CD4-positive, CD25-positive, alpha-beta regulatory T cell (primary cell): ENCODE measurements at regions not wholly inside any gene's neighbourhood (a gene's known extent, or its start where the extent isn't known, plus 50 kb on each side); places are given as distances from the start of the nearest gene placed in this dataset.

ENCODE experiments used
- ATAC-seq, 2 donors: fragments of 150-1000 bp; cut with Tn5 transposase; one replicate each; pipeline ENCODE4 v1.10.0; 2021; ENCODE audit warnings: low read depth in 2 of 2, moderate number of reproducible peaks in 2 of 2, moderate library complexity in 1 of 2
- DNase-seq, 3 donors: peaks; one replicate each; pipeline versions ENCODE4 v3.0.0 to v3.0.0-alpha.2; 2012 to 2022; ENCODE audit warnings: mixed read lengths in 1 of 3
- H3K27ac ChIP-seq: one replicate; pipeline ENCODE4 v1.7.0; 2013; ENCODE audit warnings: mild to moderate bottlenecking, low read length; ENCODE audit not compliant: insufficient read depth, poor library complexity, severe bottlenecking
- H3K27me3 ChIP-seq: one replicate; pipeline ENCODE4 v1.7.0; 2013; ENCODE audit warnings: low read length; ENCODE audit not compliant: control insufficient read depth, insufficient read depth
- H3K36me3 ChIP-seq: one replicate; pipeline ENCODE4 v1.7.0; 2013; ENCODE audit warnings: mild to moderate bottlenecking, low read length, moderate library complexity; ENCODE audit not compliant: control insufficient read depth, insufficient read depth
- H3K4me1 ChIP-seq: 2 replicates; pipeline ENCODE4 v1.7.0; 2013; ENCODE audit warnings: mild to moderate bottlenecking, low read length; ENCODE audit not compliant: insufficient read depth, control insufficient read depth, poor library complexity, severe bottlenecking
- H3K4me3 ChIP-seq: one replicate; pipeline ENCODE4 v1.7.0; 2013; ENCODE audit warnings: low read depth, mild to moderate bottlenecking, low read length, moderate library complexity
- H3K9me3 ChIP-seq, 2 experiments: 1 replicate in 1 of 2; 2 replicates in 1 of 2; pipeline ENCODE4 v1.7.0; 2013; ENCODE audit warnings: low read length in 2 of 2, mild to moderate bottlenecking in 1 of 2, moderate library complexity in 1 of 2; ENCODE audit not compliant: control insufficient read depth in 2 of 2
- H3K27ac Mint-ChIP-seq, 3 donors: one replicate each; pipeline ENCODE4 v1.8.0; 2020 to 2022; ENCODE audit warnings: mild to moderate bottlenecking in 3 of 3, mixed read lengths in 3 of 3, moderate library complexity in 2 of 3
- H3K27me3 Mint-ChIP-seq: one replicate; pipeline ENCODE4 v1.8.0; 2022; ENCODE audit warnings: mild to moderate bottlenecking, mixed read lengths
- H3K36me3 Mint-ChIP-seq: one replicate; pipeline ENCODE4 v1.8.0; 2020; ENCODE audit warnings: mixed read lengths
- H3K4me1 Mint-ChIP-seq, 4 donors: one replicate each; pipeline ENCODE4 v1.8.0; 2020 to 2022; ENCODE audit warnings: mixed read lengths in 4 of 4, mild to moderate bottlenecking in 1 of 4
- H3K4me3 Mint-ChIP-seq, 4 donors: one replicate each; pipeline ENCODE4 v1.8.0; 2020 to 2022; ENCODE audit warnings: mild to moderate bottlenecking in 4 of 4, mixed read lengths in 4 of 4, moderate library complexity in 3 of 4
- H3K9me3 Mint-ChIP-seq, 7 donors: one replicate each; pipeline ENCODE4 v1.8.0; 2020 to 2022; ENCODE audit warnings: mixed read lengths in 7 of 7, mild to moderate bottlenecking in 3 of 7, moderate library complexity in 2 of 7

- Histone ChIP-seq H3K27ac (no peak overlapping the region), H3K4me1 (no peaks in the 10 kb centered on the region), H3K36me3 (no peaks in the 10 kb centered on the region), H3K27me3 (no peaks in the 10 kb centered on the region), H3K4me3 (no peak overlapping the region), H3K9me3 (no peaks in the 10 kb centered on the region)
- Mint-ChIP-seq H3K9me3 (no peaks in the 10 kb centered on the region), H3K27me3 (peaks cover 18% of the 10 kb centered on the region), H3K27ac (peak overlapping the region in 1 of 3 donors; percentile 11), H3K4me1 (no peaks in the 10 kb centered on the region), H3K4me3 (no peak overlapping the region), H3K36me3 (no peaks in the 10 kb centered on the region)
- DNase-seq (no peak), ATAC-seq (no peak)
Observed at GRCh38 chr10:84606428-84606827, 278.0 kb downstream of the CCSER2 start.

GRCh38 chr10:84607044-84607443, 278.7 kb downstream of the CCSER2 start:
- Mint-ChIP-seq H3K36me3 (no peaks in the 10 kb centered on the region), H3K27me3 (peaks cover 18% of the 10 kb centered on the region), H3K9me3 (no peaks in the 10 kb centered on the region), H3K4me3 (no peak overlapping the region), H3K4me1 (no peaks in the 10 kb centered on the region), H3K27ac (no peak overlapping the region)
- Histone ChIP-seq H3K4me3 (no peak overlapping the region), H3K27me3 (no peaks in the 10 kb centered on the region), H3K36me3 (no peaks in the 10 kb centered on the region), H3K4me1 (no peaks in the 10 kb centered on the region), H3K27ac (no peak overlapping the region), H3K9me3 (no peaks in the 10 kb centered on the region)
- ATAC-seq = no peak
- DNase-seq = no peak

- Histone ChIP-seq H3K4me1 (no peaks in the 10 kb centered on the region), H3K4me3 (no peak overlapping the region), H3K36me3 (no peaks in the 10 kb centered on the region), H3K27ac (no peak overlapping the region), H3K27me3 (no peaks in the 10 kb centered on the region), H3K9me3 (no peaks in the 10 kb centered on the region)
- Mint-ChIP-seq H3K27ac (no peak overlapping the region), H3K27me3 (peaks cover 18% of the 10 kb centered on the region), H3K36me3 (no peaks in the 10 kb centered on the region), H3K4me3 (no peak overlapping the region), H3K4me1 (no peaks in the 10 kb centered on the region), H3K9me3 (no peaks in the 10 kb centered on the region)
- DNase-seq = no peak
- ATAC-seq = no peak
Observed at GRCh38 chr10:84607523-84607922, 279.1 kb downstream of the CCSER2 start.

- Mint-ChIP-seq H3K4me1 (no peaks in the 10 kb centered on the region), H3K27me3 (peaks cover 18% of the 10 kb centered on the region), H3K27ac (no peak overlapping the region), H3K36me3 (no peaks in the 10 kb centered on the region), H3K9me3 (no peaks in the 10 kb centered on the region), H3K4me3 (no peak overlapping the region)
- no peaks in the 10 kb centered on the region for H3K9me3 ChIP-seq
- H3K27ac ChIP-seq = no peak overlapping the region
- H3K4me1 ChIP-seq = no peaks in the 10 kb centered on the region
- no peak overlapping the region for H3K4me3 ChIP-seq
- H3K27me3 ChIP-seq = no peaks in the 10 kb centered on the region
- no peaks in the 10 kb centered on the region for H3K36me3 ChIP-seq
- DNase-seq (peak in 1 of 3 donors; percentile 20), ATAC-seq (no peak)
Observed at GRCh38 chr10:84608126-84608525, 279.7 kb downstream of the CCSER2 start.

- ATAC-seq (no peak), DNase-seq (peak in 1 of 3 donors; percentile 16)
- no peaks in the 10 kb centered on the region for H3K36me3 ChIP-seq
- Mint-ChIP-seq H3K4me3 (no peak overlapping the region), H3K4me1 (no peaks in the 10 kb centered on the region), H3K9me3 (peaks cover 0 to 4% (median 0%) of the 10 kb centered on the region in 7 donors), H3K36me3 (no peaks in the 10 kb centered on the region), H3K27me3 (peaks cover 7% of the 10 kb centered on the region), H3K27ac (no peak overlapping the region)
- H3K4me3 ChIP-seq = no peak overlapping the region
- no peaks in the 10 kb centered on the region for H3K27me3 ChIP-seq
- no peaks in the 10 kb centered on the region for H3K9me3 ChIP-seq
- no peak overlapping the region for H3K27ac ChIP-seq
- no peaks in the 10 kb centered on the region for H3K4me1 ChIP-seq
Observed at GRCh38 chr10:84613336-84614021, 285.1 kb downstream of the CCSER2 start.

DNA sequence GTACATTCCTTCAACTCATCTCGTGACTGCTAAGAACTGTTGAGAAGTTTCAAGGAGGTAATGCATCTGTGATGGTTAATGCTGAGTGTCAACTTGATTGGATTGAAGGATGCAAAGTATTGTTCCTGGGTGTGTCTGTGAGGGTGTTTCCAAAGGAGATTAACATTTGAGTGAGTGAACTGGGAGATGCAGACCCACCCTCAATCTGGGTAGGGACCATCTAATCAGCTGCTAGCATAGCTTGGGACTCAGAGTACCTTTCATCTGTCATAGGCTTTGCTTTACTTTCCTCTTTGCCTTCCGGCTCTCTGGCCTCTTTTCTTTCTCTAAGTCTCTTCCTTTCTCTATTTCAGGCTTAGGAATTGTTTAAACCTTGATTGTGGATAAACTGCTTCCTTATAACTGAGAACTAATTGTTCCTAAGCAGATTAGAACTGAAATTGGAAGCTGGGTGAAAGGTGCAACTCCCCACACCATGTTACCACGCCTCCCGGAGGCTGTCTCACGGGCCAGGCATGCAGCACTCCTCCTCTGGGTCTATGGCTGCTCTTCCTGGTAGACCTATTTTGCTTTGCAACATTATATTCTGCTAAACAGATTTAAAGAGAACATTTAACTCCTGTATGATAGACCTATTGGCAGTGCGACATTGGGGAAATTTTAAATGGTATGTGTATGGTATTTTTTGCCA, 298.2 kb downstream of the CCSER2 start:
- Histone ChIP-seq H3K9me3 (no peaks in the 10 kb centered on the region), H3K4me3 (no peak overlapping the region), H3K36me3 (no peaks in the 10 kb centered on the region), H3K4me1 (no peaks in the 10 kb centered on the region), H3K27ac (no peak overlapping the region), H3K27me3 (no peaks in the 10 kb centered on the region)
- H3K27ac Mint-ChIP-seq = no peak overlapping the region
- H3K36me3 Mint-ChIP-seq = no peaks in the 10 kb centered on the region
- no peaks in the 10 kb centered on the region for H3K4me1 Mint-ChIP-seq
- H3K4me3 Mint-ChIP-seq = no peak overlapping the region
- DNase-seq = no peak
- ATAC-seq = no peak
- H3K9me3 Mint-ChIP-seq = peaks cover 0 to 4% (median 0%) of the 10 kb centered on the region in 7 donors
- H3K27me3 Mint-ChIP-seq = no peaks in the 10 kb centered on the region

DNA sequence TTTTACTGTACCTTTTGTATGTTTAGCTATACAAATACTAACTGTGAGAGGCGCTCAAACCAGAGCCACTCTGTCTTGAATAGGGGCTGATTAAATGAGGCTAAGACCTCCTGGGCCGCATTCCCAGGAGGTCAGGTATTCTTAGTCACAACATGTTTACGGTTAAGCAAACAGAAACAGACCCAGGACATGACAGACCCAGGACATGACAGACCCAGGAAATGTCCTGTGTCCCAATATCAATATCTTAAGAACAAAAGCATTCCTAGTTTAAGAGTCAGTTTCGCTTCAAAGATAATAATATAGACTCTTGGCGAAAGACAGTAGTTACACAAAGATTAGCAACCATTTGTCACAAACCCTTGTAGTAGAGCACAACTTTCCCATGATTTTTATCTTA, 304.5 kb downstream of the CCSER2 start:
- Mint-ChIP-seq H3K4me3 (no peak overlapping the region), H3K27ac (no peak overlapping the region), H3K9me3 (no peaks in the 10 kb centered on the region), H3K27me3 (peaks cover 3% of the 10 kb centered on the region), H3K4me1 (no peaks in the 10 kb centered on the region), H3K36me3 (no peaks in the 10 kb centered on the region)
- Histone ChIP-seq H3K4me3 (no peak overlapping the region), H3K27ac (no peak overlapping the region), H3K4me1 (no peaks in the 10 kb centered on the region), H3K36me3 (no peaks in the 10 kb centered on the region), H3K27me3 (no peaks in the 10 kb centered on the region), H3K9me3 (no peaks in the 10 kb centered on the region)
- DNase-seq = no peak
- no peak for ATAC-seq

DNA sequence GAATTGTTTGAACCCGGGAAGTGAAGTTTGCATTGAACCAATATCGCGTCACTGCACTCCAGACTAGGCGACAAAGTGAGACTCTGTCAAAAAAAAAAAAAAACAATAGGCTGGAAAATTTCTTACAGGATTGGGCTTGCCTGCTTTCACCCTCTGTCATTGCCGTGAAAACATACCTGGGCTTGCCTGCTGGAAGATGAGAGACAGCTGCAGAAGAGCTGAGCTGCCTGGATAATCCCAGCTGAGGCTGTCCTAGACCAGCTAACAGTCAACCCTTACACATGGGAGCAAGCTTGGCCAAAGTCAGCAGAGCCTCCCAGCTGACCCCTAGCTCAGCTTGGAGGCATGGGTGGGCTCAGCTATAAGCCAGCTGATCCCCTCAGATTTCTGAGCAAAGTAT, 306.2 kb downstream of the CCSER2 start:
- H3K27me3 Mint-ChIP-seq = peaks cover 10% of the 10 kb centered on the region
- no peak overlapping the region for H3K4me3 Mint-ChIP-seq
- no peak for ATAC-seq
- Histone ChIP-seq H3K27me3 (no peaks in the 10 kb centered on the region), H3K9me3 (no peaks in the 10 kb centered on the region), H3K27ac (no peak overlapping the region), H3K36me3 (no peaks in the 10 kb centered on the region), H3K4me3 (no peak overlapping the region), H3K4me1 (no peaks in the 10 kb centered on the region)
- peaks cover 0 to 2% (median 0%) of the 10 kb centered on the region in 7 donors for H3K9me3 Mint-ChIP-seq
- no peak for DNase-seq
- no peaks in the 10 kb centered on the region for H3K4me1 Mint-ChIP-seq
- H3K36me3 Mint-ChIP-seq = no peaks in the 10 kb centered on the region
- no peak overlapping the region for H3K27ac Mint-ChIP-seq
